ENCODE measurements at regions not wholly inside any gene's neighbourhood (a gene's known extent, or its start where the extent isn't known, plus 50 kb on each side); places are given as distances from the start of the nearest gene placed in this dataset.

- ATAC-seq = peak; percentile 70
- TF ChIP-seq PATZ1 (CRISPR knock-in tag; IDR thresholded peaks at IDR 0.05; ENCODE audit: borderline replicate concordance) (no peak), OSR1 (CRISPR knock-in tag; IDR thresholded peaks at IDR 0.05) (no peak), GLIS3 (CRISPR knock-in tag; IDR thresholded peaks at IDR 0.05) (no peak)
Observed at GRCh38 chr13:50670847-50671496, 172.5 kb downstream of the DLEU7 start.

GRCh38 chr13:50671497-50671850 is 172.0 kb downstream of the DLEU7 start:
- peak; percentile 49; the same call in 2 of the 3 replicates for ATAC-seq
- TF ChIP-seq TSHZ2 (CRISPR knock-in tag; IDR thresholded peaks at IDR 0.05) = no peak
- no peak for TF ChIP-seq CREB5 (CRISPR knock-in tag; IDR thresholded peaks at IDR 0.05; ENCODE audit: low read depth)
- TF ChIP-seq OSR1 (CRISPR knock-in tag; IDR thresholded peaks at IDR 0.05) = no peak
- no peak for TF ChIP-seq ZFP3 (CRISPR knock-in tag; IDR thresholded peaks at IDR 0.05)
- no peak for TF ChIP-seq RARB (CRISPR knock-in tag; IDR thresholded peaks at IDR 0.05)
- TF ChIP-seq TCF4 (CRISPR knock-in tag; IDR thresholded peaks at IDR 0.05; ENCODE audit: borderline replicate concordance) = no peak
- no peak for TF ChIP-seq ESRRG (CRISPR knock-in tag; IDR thresholded peaks at IDR 0.05)
- TF ChIP-seq ZNF70 (CRISPR knock-in tag; IDR thresholded peaks at IDR 0.05) = no peak
- no peak for TF ChIP-seq ZFP30 (CRISPR knock-in tag; IDR thresholded peaks at IDR 0.05)
- TF ChIP-seq POU6F1 (CRISPR knock-in tag; IDR thresholded peaks at IDR 0.05; ENCODE audit: borderline replicate concordance, low read depth) = no peak
- no peak for TF ChIP-seq ZNF8 (CRISPR knock-in tag; IDR thresholded peaks at IDR 0.05)
- no peak for TF ChIP-seq SNAI2 (CRISPR knock-in tag; IDR thresholded peaks at IDR 0.05)
- no peak for TF ChIP-seq TOX (CRISPR knock-in tag; IDR thresholded peaks at IDR 0.05; ENCODE audit: borderline replicate concordance)
- no peak for TF ChIP-seq GLIS3 (CRISPR knock-in tag; IDR thresholded peaks at IDR 0.05)
- TF ChIP-seq ZC3H10 (CRISPR knock-in tag; IDR thresholded peaks at IDR 0.05) = no peak
- no peak for TF ChIP-seq ZNF565 (CRISPR knock-in tag; conservative IDR thresholded peaks at IDR 0.05; ENCODE audit: low read depth)
- TF ChIP-seq CSDC2 (CRISPR knock-in tag; IDR thresholded peaks at IDR 0.05) = no peak
- no peak for TF ChIP-seq CSRNP3 (CRISPR knock-in tag; IDR thresholded peaks at IDR 0.05)

GRCh38 chr13:50672025-50672424 is 171.5 kb downstream of the DLEU7 start:
- ATAC-seq = no peak
- TF ChIP-seq TCF4 (CRISPR knock-in tag; IDR thresholded peaks at IDR 0.05; ENCODE audit: borderline replicate concordance) (no peak), ZC3H10 (CRISPR knock-in tag; IDR thresholded peaks at IDR 0.05) (no peak), ZFP30 (CRISPR knock-in tag; IDR thresholded peaks at IDR 0.05) (no peak), ARNTL (CRISPR knock-in tag; IDR thresholded peaks at IDR 0.05; ENCODE audit: borderline replicate concordance, low read depth) (no peak), ESRRG (CRISPR knock-in tag; IDR thresholded peaks at IDR 0.05) (no peak), OSR1 (CRISPR knock-in tag; IDR thresholded peaks at IDR 0.05) (no peak), BACH2 (CRISPR knock-in tag; IDR thresholded peaks at IDR 0.05; ENCODE audit: borderline replicate concordance) (no peak), CREB5 (CRISPR knock-in tag; IDR thresholded peaks at IDR 0.05; ENCODE audit: low read depth) (no peak), RARB (CRISPR knock-in tag; IDR thresholded peaks at IDR 0.05) (no peak), ISL1 (CRISPR knock-in tag; IDR thresholded peaks at IDR 0.05) (no peak), SNAI2 (CRISPR knock-in tag; IDR thresholded peaks at IDR 0.05) (no peak), POU6F1 (CRISPR knock-in tag; IDR thresholded peaks at IDR 0.05; ENCODE audit: borderline replicate concordance, low read depth) (no peak), ZNF565 (CRISPR knock-in tag; conservative IDR thresholded peaks at IDR 0.05; ENCODE audit: low read depth) (no peak), ZNF8 (CRISPR knock-in tag; IDR thresholded peaks at IDR 0.05) (no peak), PATZ1 (CRISPR knock-in tag; IDR thresholded peaks at IDR 0.05; ENCODE audit: borderline replicate concordance) (no peak), CSDC2 (CRISPR knock-in tag; IDR thresholded peaks at IDR 0.05) (no peak)

All from SK-N-SH treated with all-trans-retinoic acid at 6 μM for 48 hours (cell line).